Transverse colon (tissue), 3 donors: ENCODE measurements at regions not wholly inside any gene's neighbourhood (a gene's known extent, or its start where the extent isn't known, plus 50 kb on each side); places are given as distances from the start of the nearest gene placed in this dataset.

Source experiments
- CTCF ChIP-seq, 5 experiments: fragments of 200-600 bp in 3 of 5; fragments of 450-650 bp in 2 of 5; sonication (generic) in 3 of 5; IDR thresholded peaks; 1 replicate in 2 of 5; 2 replicates in 3 of 5; pipeline ENCODE4 v1.5.1; 2016 to 2017; ENCODE audit warnings: antibody characterized with exemption in 5 of 5, inconsistent platforms in 3 of 5, mild to moderate bottlenecking in 2 of 5, moderate library complexity in 1 of 5
- EP300 ChIP-seq: sonication (generic); formaldehyde crosslinking; IDR thresholded peaks from one replicate; pipeline ENCODE4 v1.6.1; 2017; ENCODE audit warnings: antibody characterized with exemption, low read depth

- TF ChIP-seq CTCF (IDR thresholded peaks at IDR 0.05) (no peak), EP300 (no peak)
These were observed 301.1 kb upstream of the CDH4 start for GRCh38 chr20:60950974-60951373.
